NCI-H128 (cell line): ENCODE measurements at regions not wholly inside any gene's neighbourhood (a gene's known extent, or its start where the extent isn't known, plus 50 kb on each side); places are given as distances from the start of the nearest gene placed in this dataset.
"Not testable (repeated sequence)": the region's sequence is repeated elsewhere in the genome, so short reads cannot be mapped to it uniquely, and the experiment has no call there.

Experiments
- DNase-seq: peaks from one replicate; lab custom pipeline; 2025; ENCODE audit not compliant: unreplicated experiment; lab: John Stamatoyannopoulos, UW

DNA sequence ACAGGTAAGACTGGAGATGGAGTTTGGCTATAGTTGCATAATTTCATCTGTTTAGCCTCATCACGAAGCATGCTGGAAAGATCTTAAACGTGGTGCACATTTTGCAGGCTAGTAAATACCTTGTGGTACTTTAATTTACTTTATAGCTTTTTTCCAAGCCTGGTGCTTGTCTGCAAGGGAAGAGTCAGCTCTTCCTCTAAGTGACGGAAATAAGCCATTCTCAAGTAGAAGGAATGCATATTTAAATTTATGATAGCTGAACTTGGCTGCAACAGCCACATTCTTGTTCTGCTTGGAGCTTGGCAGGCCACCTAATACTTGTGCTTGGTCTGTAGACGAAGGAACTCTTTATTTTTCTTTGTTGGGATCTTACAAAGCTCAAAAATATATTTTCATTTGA is 188.0 kb upstream of the PIK3R1 start:
- DNase-seq: no peak

DNA sequence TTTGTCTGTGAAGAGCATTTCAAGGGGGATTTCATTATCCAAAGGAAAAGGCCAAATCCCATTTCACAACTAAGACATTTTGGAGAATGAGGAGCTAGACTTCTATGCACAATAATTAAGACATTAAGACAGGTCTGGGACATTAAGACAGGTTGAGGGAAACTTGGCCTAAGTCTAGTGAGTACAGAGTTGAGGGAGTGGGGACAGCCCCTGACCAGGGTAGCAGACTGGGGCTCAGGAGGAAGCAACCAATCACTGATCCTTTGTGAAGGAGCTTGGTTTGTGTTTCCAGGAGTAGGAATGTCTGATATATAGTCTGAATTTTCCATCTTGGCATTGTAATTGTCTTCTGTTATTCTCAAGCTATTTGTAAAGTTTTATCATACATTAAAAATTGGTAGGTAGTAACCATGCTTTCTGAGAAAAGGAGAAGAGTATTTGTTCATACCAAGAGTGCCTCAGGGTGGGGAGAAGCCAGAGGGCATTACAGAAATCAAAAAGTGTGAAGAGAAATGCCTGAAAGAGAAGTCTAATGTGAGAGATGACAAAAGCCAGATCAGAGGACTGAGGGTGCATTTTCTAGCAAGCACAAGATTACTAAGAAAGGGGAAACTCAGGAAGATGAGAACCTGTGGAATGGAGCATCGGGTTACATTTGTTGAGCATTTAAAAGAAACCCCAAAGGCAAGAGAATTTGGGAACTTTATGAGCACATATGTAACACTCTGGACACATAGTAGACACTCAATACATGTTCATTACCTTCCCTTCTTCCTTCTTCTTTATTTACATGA is 189.3 kb upstream of the PIK3R1 start:
- DNase-seq: no peak

DNA sequence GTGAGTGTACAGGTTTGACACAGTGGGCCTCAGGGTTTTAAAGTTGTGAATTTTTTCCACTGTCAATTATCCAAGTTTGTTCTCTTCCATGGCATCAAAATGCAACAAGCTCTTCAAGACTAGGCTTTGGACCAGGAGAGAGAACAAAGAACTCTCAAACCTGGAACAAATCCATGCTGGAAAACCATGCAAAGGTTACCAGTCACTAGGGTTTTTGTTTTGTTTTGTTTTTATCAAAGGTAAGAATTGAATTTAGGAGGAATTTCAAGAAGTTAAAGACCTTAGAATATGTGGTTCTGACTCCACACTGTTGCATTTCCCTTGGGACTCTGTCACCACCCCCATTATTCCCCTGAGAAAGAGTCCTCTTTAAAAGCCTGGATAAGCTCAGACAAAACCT is 191.1 kb upstream of the PIK3R1 start:
- no peak for DNase-seq

DNA sequence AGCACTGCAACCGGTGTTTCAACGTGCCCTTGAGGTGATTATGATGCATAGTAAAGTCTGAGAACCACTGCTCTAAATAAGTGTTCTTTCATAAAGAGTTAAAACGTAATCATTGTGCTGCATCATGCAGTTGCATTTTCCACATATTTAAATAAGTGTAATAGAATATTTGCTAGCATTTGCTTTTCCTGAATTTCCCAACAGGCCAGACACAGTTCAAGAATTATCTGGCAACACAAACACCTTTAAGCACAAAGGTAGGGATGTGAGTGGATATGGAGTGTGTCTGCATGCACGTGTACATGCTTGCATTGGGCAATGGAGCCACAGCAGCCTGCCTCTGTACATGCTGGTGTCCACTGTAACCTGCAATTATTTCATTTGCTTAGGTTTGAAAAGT is 193.6 kb upstream of the PIK3R1 start:
- DNase-seq: no peak

DNA sequence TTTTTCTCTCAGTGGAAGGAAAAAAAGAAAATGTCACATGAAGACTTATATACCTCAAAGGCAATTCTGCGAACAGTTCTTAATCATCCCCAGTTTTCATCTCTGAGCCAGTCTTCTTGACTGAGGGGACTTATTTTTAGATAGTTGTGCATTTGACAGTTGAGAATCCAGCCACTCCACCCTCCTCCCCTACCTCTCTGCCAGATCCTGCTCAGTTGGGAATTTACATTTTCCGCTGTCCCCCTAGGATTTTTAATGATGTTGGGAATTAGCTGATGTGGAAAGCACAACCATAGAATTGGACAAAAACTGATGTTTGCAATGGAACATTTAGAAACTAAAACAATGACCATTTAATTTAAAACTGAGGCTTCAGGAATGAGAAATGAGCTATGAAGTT is 194.3 kb upstream of the PIK3R1 start:
- DNase-seq: no peak

DNA sequence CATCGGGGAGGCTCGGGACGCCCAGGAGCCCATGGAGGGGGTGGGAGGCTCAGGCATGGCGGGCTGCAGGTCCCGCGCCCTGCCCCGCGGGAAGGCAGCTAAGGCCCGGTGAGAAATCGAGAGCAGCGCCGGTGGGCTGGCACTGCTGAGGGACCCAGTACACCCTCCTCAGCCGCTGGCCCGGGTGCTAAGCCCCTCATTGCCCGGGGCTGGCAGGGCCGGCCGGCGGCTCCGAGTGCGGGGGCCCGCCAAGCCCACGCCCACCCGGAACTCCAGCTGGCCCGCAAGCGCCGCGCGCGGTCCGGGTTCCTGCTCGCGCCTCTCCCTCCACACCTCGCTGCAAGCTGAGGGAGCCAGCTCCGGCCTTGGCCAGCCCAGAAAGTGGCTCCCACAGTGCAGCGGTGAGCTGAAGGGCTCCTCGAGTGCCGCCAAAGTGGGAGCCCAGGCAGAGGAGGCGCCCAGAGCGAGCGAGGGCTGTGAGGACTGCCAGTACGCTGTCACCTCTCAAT is 195.0 kb upstream of the PIK3R1 start:
- not testable (repeated sequence) for DNase-seq

DNA sequence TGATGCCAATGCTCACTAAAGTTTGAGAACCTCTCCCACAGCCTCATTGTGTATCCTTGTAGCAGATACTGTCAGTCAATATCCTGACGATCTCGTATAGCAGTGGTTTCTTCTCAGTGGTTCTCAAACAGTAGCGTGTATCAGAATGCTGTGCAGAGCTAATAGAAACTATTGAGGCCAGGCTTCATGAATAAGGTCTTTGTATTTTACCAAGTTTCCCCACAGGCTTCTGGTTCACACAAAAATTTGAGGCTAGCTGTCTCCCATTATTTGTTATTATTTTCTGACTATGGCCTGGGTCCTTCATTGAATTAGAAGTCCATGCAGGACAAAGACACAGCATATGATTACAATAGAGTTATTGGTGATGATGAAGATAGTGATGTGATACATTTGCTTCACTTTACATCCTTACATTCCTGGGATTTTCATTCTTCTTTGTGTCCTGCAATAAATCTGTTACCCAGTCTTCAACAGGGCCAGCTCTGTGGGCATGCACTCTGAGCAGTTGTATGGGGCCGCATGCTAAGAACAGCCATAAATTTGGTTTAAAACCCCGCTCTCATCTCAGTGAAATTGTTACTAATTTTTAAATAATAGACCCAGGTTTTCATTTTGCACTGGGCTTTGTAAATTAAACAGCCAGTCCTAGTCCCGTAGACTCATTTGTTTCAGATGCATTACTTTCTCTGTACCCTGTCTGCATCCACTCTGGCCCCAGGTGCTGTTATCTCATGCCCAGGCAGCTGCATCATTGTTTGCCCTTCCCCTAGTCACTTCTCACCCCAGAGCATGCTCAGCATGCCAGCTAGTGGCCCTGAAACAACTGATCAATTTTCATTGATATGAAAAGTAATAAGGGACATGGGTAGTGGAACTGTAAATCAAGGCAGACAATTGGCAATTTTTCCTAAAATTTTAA is 199.9 kb upstream of the PIK3R1 start:
- no peak for DNase-seq

DNA sequence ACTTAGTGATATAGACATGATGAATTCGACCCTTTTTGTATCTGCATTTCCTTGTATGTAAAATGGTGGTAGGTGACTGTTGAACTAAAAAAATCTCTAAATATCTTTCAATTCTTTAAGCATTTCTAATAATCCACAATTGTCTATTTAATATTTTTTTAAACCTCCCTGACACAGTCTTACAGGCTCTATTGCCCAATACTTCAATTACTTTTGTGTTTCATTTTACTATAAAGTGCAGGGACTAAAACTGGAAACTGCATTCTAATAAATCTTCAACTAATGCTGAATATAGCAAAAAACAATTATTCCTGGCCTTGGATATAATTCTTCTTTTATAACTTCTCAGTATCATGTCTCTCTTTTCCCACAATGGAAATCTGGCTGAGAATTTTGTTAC is 202.7 kb upstream of the PIK3R1 start:
- no peak for DNase-seq

DNA sequence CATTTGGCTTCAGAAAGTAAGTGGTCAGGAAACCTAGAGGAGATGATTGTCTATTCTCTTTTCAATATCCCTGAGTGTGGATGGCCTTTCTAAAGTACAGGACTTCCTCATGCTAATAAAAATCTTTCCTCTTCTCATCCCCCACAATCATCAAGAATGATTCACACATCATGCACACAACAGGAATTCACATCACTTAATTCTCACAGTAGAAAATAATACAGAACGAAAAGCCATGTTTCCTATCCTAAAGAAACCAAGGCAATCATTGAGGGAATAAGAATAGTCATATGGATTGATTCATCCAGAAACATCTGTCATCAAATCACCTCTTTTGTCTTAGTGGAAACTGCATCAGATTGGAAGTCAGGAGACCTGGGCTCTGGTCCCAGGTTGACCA is 203.1 kb upstream of the PIK3R1 start:
- no peak for DNase-seq

DNA sequence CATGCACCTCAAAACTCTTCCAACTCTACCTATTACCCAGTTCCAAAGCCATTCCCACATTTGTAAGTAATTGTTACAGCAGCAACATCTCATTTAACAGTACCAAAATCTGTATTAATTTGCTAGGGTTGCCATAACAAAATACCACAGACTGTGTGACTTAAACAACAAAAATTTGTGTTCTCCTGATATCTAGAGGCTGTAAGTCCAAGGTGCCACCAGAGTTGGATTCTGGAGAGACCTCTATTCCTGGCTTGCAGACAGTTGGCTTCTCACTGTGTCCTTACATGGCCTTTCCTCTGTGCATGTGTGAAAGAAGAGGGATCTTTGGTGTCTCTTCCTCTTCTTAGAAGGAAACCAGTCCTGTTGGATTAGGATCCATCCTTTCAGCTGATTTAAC is 203.8 kb upstream of the PIK3R1 start:
- no peak for DNase-seq

DNA sequence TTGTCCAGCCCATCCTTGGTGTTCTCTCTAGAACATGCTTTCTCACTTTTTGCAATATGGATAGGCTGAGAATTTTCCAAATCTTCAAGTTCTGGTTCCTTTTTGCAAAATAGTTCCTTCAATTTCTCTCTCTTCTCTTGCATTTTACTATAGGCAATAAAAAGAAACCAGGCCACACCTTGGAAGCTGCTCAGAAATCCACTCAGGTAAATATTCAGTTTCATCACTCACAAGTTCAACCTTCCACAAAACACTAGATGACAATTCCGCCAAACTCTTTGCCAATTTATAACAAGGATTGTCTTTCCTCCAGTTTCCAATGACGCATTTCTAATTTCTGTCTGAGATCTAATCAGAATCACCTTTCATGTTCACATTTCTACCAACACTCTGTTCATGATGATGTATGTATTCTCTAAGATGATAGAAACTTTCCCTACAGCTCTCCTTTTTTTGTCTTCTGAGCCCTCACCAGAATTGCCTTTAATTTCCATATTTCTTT is 204.2 kb upstream of the PIK3R1 start:
- no peak for DNase-seq

DNA sequence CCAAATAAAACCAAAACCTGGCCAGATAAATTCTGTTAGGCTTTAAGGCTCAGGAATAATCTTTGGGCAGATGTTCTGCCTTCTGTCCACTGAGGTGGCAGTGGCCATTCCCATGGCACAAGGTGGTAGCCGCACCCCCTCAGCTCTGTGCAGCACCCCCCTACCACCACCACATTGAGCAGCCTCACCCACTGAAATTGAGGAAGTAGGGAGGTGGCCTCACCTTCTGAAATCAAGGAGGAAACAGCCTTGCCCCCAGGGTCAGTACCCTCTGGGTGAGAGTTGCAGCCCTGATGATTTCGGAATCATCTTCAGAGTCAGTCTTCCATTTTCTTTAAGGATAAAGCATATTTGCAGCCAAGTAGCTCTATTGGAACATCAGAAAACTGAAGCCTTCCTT is 204.8 kb upstream of the PIK3R1 start:
- no peak for DNase-seq

DNA sequence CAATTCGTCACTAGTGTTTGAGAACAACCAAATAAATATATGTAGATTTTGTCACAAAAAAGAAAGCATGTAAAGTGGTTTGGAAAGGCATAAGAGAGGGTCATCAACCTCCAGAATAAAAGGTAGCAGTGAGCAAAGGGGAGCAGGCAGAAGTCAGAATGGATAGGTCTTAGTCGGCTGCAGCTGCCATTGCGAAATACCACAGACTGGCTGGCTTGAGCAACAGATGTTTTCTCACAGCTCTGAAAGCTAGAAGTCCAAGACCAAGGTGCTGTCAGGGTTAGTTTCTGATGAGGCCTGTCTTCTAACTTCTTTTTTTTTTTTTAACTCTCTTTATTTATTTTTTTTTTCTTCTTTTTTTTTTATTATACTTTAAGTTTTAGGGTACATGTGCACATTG is 208.1 kb upstream of the PIK3R1 start:
- no peak for DNase-seq

DNA sequence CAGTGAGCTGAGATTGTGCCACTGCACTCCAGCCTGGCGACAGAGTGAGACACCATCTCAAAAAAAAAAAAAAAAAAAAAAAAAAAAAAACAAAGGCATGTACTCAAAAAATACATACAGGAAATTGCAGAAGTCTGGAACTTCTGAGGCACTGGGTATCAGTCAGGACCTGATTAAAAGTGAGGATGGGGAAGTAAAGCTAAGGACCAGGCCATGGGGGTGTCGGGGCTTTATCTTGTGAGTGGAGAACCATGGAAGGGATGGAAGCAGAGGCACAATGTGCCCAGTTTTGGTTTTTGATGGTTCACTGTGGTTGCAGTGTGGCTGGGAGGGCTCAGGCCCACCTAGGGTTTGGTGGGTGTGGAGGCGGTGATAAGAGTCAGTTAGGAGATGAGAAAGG is 212.7 kb upstream of the PIK3R1 start:
- no peak for DNase-seq

DNA sequence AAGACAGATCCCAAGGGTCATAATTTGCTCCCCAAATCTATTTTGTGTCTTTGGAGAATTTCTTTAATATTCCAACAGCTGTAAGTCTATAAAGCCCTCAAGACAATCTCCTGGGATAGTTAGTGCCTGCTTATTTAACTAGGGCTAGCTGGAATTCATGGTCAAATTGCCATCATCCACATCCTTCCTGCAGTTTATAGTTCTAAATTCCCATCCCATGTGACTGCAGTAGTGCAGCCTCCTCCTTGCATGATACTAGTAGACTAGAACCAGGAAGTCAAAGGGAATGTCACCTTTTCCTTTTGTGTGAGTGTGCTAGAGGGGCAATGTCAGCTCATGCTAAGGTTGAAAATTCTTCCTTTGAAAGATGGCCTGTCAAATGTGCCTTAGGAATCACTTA is 214.8 kb upstream of the PIK3R1 start:
- DNase-seq: no peak

DNA sequence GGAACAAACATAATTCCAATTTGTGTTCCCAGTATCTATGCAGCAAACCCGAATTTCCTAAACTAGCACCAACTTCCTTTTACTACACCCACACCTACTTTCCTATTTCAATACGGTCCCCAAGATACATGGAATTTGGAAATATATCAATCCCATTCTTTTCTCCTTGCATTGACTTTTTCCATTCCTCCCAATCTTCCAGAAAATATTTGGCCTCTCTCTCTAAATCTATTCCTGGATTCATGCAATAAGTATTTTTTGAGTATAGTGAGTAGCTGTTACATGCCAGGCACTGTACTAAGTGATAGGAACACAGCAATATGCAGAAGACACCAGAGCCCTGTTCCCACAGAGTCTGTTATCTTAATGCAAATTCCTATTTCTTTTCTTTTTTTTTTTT is 216.2 kb upstream of the PIK3R1 start:
- no peak for DNase-seq

DNA sequence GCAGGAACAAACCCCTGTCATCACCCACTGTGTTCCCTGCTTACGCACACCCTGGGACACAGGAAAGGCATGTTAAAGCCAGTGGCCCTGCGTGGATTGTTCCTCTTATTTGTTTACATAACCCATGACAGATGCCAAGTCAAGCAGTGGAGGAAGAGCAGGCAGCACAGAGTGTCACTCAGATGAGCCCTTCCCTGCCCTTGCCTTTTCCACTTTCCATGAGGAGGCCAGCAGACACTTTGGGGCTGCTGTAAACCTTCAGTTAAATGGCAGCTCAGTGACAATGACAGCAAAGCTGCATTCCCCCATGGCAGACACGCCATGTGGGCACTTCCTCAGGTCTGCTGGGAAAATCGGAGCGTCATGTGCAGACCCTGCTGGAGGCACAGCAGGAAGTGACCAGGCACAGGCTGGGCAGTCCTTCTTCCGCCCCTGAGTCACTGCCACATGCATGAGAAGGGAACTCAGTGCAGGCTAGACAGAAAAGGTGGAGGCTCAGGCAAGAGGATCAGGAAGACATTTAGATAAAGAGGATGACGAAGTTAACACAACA is 216.8 kb upstream of the PIK3R1 start:
- DNase-seq: no peak

DNA sequence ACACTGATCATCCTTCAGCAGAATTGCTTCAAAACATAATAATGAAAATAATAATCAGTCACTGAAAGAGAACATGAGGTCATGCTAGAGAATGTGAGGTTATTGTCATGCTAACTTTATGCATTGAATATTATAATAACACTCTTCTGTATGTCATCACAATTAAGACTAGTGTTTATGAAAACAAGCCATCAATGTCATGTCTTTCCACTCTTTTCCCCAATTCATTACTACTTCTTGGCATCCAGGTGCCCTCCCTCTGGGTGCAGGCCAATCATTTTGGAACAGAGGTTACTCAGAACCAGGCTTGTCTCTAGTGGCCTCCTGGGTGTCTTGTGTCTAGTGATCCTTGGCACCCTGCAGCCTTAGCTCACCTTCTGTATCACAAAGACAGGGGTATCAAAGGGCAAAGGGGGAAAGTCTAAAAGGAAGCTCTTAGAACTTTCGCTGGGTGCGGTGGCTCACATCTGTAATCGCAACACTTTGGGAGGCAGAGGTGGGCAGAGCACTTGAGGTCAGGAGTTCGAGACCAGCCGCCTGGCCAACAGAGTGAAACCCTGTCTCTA is 217.6 kb upstream of the PIK3R1 start:
- no peak for DNase-seq

DNA sequence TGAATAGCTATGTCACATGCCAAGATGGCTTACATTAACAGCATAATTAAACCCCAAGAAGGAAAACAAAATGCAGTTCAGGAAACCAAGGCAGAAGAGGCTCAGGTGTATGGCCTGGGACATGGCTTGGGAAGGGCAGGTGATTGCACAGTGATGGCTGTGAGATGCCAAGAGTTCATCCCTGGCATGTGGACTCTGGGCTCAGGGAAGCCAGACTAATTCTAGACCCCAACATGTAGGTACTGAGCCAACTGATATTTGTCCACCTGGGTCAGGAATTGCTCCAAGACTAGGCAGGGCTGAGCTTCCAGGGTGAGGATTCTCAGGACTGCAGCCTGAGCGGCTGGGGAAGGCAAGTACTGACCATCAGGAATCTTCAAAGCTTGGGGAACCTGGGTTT is 218.4 kb upstream of the PIK3R1 start:
- no peak for DNase-seq

DNA sequence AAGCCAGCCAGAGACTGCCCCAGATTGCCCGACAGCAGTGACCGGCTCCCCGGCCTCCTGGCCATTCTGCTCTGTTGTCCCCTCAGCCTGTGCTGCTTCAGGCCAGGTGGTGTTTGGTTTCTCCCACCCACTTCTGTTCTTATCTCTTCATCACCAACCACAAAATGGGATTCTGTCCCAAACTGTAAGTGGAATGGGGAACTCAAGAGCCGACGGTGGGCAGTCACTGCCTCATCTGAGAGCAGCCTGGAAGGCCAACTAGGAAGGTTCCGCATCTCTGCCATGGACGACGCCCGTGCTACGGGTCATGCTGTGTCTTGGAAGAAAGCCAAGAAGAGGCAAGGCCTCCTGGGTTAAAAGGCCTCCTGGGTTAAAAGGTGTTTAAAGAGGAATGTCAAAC is 219.0 kb upstream of the PIK3R1 start:
- no peak for DNase-seq

DNA sequence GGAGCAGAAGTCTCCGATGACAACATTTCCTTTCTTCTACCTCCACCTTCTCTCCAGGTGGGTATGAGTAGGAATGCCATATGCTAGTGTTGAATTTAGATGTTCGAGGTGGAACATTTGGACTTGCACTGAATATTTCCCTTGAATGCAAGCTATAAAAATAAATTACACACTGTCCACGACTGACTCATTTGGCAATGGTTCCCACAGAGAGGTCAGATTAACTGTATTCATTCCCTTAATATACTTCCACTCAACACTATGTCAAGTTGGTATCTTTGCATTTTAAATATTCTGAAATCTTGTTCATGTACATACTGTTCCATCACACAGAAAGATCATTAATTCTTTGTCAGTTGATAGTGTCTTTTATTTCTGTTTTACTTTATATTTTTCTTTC is 222.6 kb upstream of the PIK3R1 start:
- no peak for DNase-seq
